MM.1S (cell line): ENCODE measurements at regions not wholly inside any gene's neighbourhood (a gene's known extent, or its start where the extent isn't known, plus 50 kb on each side); places are given as distances from the start of the nearest gene placed in this dataset.
"Not testable (repeated sequence)": the region's sequence is repeated elsewhere in the genome, so short reads cannot be mapped to it uniquely, and the experiment has no call there.

Source experiments
- DNase-seq: peaks from one replicate; pipeline ENCODE4 v3.0.0-alpha.2; 2015
- H2AFZ ChIP-seq: fragments of 300-600 bp; sonication (generic); 2 replicates; pipeline ENCODE4 v1.6.0; 2016; ENCODE audit warnings: antibody characterized with exemption, low read length
- H3F3A ChIP-seq: fragments of 300-600 bp; sonication (generic); 2 replicates; pipeline ENCODE4 v1.6.1; 2016; ENCODE audit warnings: mild to moderate bottlenecking, antibody characterized with exemption, low read length, moderate library complexity, mixed read lengths; ENCODE audit not compliant: insufficient read depth
- H3K27ac ChIP-seq: fragments of 300-600 bp; sonication (generic); 2 replicates; pipeline ENCODE4 v1.5.1; 2016; ENCODE audit warnings: mild to moderate bottlenecking, low read length
- H3K27me3 ChIP-seq: fragments of 300-600 bp; sonication (generic); replicated peaks from 2 replicates; pipeline ENCODE4 v1.6.0; 2016; ENCODE audit warnings: low read length; ENCODE audit not compliant: insufficient read depth
- H3K36me3 ChIP-seq: fragments of 300-600 bp; sonication (generic); replicated peaks from 2 replicates; pipeline ENCODE4 v1.6.1; 2016; ENCODE audit warnings: mild to moderate bottlenecking, low read length, mixed read lengths; ENCODE audit not compliant: insufficient read depth
- H3K4me1 ChIP-seq: fragments of 300-600 bp; sonication (generic); 2 replicates; pipeline ENCODE4 v1.6.1; 2016; ENCODE audit warnings: low read length, mixed read lengths
- H3K4me2 ChIP-seq: fragments of 300-600 bp; sonication (generic); 2 replicates; pipeline ENCODE4 v1.6.0; 2016; ENCODE audit warnings: low read depth, low read length
- H3K4me3 ChIP-seq: fragments of 300-600 bp; sonication (generic); 2 replicates; pipeline ENCODE4 v1.5.1; 2016; ENCODE audit warnings: low read length, mixed read lengths
- H3K79me2 ChIP-seq: fragments of 300-600 bp; sonication (generic); 2 replicates; pipeline ENCODE4 v1.6.1; 2016; ENCODE audit warnings: mixed run types, low read length, mixed read lengths
- H3K9ac ChIP-seq: fragments of 300-600 bp; sonication (generic); 2 replicates; pipeline ENCODE4 v1.6.1; 2016; ENCODE audit warnings: low read length, mixed read lengths
- H3K9me2 ChIP-seq: fragments of 300-600 bp; sonication (generic); replicated peaks from 2 replicates; pipeline ENCODE4 v1.6.1; 2016; ENCODE audit warnings: mild to moderate bottlenecking, low read length, mixed read lengths; ENCODE audit not compliant: insufficient read depth
- H3K9me3 ChIP-seq: fragments of 300-600 bp; sonication (generic); replicated peaks from 2 replicates; pipeline ENCODE4 v1.6.1; 2016; ENCODE audit warnings: mild to moderate bottlenecking, low read length, mixed read lengths; ENCODE audit not compliant: insufficient read depth
- H4K20me1 ChIP-seq: fragments of 300-600 bp; sonication (generic); 2 replicates; pipeline ENCODE4 v1.6.1; 2016; ENCODE audit warnings: mild to moderate bottlenecking, low read length, moderate library complexity, mixed read lengths; ENCODE audit not compliant: insufficient read depth
- CTCF ChIP-seq: fragments of 300-600 bp; sonication (generic); IDR thresholded peaks from 2 replicates; pipeline ENCODE4 v1.5.1; 2016; ENCODE audit warnings: antibody characterized with exemption, low read length, mixed read lengths
- EZH2 ChIP-seq: fragments of 300-600 bp; sonication (generic); optimal IDR thresholded peaks from 2 replicates; pipeline ENCODE3; 2017; ENCODE audit warnings: low read depth, mild to moderate bottlenecking, antibody characterized with exemption, low read length, mixed read lengths
- EZH2phosphoT487 ChIP-seq: fragments of 300-600 bp; sonication (generic); IDR thresholded peaks from 2 replicates; pipeline ENCODE4 v1.6.1; 2018; ENCODE audit warnings: antibody characterized with exemption, low read length

GRCh38 chr7:66523409-66523808 lies 105.3 kb upstream of the KCTD7 start:
- H3K4me3 ChIP-seq = no peak overlapping the region
- H3K36me3 ChIP-seq = no peaks in the 10 kb centered on the region
- H4K20me1 ChIP-seq = no peaks in the 10 kb centered on the region
- TF ChIP-seq EZH2 = no peak
- no peak for TF ChIP-seq EZH2phosphoT487
- no peak for TF ChIP-seq CTCF
- no peaks in the 10 kb centered on the region for H3K27me3 ChIP-seq
- no peaks in the 10 kb centered on the region for H3K79me2 ChIP-seq
- no peaks in the 10 kb centered on the region for H3K9me2 ChIP-seq
- H3K9ac ChIP-seq = no peak overlapping the region
- H3K4me1 ChIP-seq = no peaks in the 10 kb centered on the region
- no peak overlapping the region for H3K4me2 ChIP-seq
- no peak overlapping the region for H2AFZ ChIP-seq
- no peaks in the 10 kb centered on the region for H3F3A ChIP-seq
- DNase-seq = no peak
- H3K27ac ChIP-seq = no peak overlapping the region
- no peaks in the 10 kb centered on the region for H3K9me3 ChIP-seq

GRCh38 chr7:66524738-66525137 lies 103.9 kb upstream of the KCTD7 start:
- no peak for TF ChIP-seq EZH2
- TF ChIP-seq CTCF = no peak
- TF ChIP-seq EZH2phosphoT487 = no peak
- H2AFZ ChIP-seq = no peak overlapping the region
- no peaks in the 10 kb centered on the region for H3K9me3 ChIP-seq
- DNase-seq = no peak
- H3K4me3 ChIP-seq = no peak overlapping the region
- H3K9ac ChIP-seq = no peak overlapping the region
- no peaks in the 10 kb centered on the region for H3K4me1 ChIP-seq
- H3K79me2 ChIP-seq = no peaks in the 10 kb centered on the region
- H3K36me3 ChIP-seq = no peaks in the 10 kb centered on the region
- no peaks in the 10 kb centered on the region for H3F3A ChIP-seq
- no peaks in the 10 kb centered on the region for H3K27me3 ChIP-seq
- H3K27ac ChIP-seq = no peak overlapping the region
- H3K4me2 ChIP-seq = no peak overlapping the region
- no peaks in the 10 kb centered on the region for H4K20me1 ChIP-seq
- no peaks in the 10 kb centered on the region for H3K9me2 ChIP-seq

- not testable (repeated sequence) for H3K79me2 ChIP-seq, H3K9ac ChIP-seq, H3K4me2 ChIP-seq, H3F3A ChIP-seq, DNase-seq, H3K9me3 ChIP-seq, H3K36me3 ChIP-seq, H3K9me2 ChIP-seq, H2AFZ ChIP-seq, H3K4me1 ChIP-seq, H3K4me3 ChIP-seq, H4K20me1 ChIP-seq, H3K27ac ChIP-seq, H3K27me3 ChIP-seq
These were observed 101.9 kb upstream of the KCTD7 start for GRCh38 chr7:66526782-66527181.

- H3K9me3 ChIP-seq = no peaks in the 10 kb centered on the region
- H3K79me2 ChIP-seq = no peaks in the 10 kb centered on the region
- no peaks in the 10 kb centered on the region for H3F3A ChIP-seq
- no peak overlapping the region for H2AFZ ChIP-seq
- H3K4me3 ChIP-seq = no peak overlapping the region
- H3K4me2 ChIP-seq = no peak overlapping the region
- no peaks in the 10 kb centered on the region for H3K9me2 ChIP-seq
- no peaks in the 10 kb centered on the region for H3K27me3 ChIP-seq
- no peak overlapping the region for H3K27ac ChIP-seq
- H4K20me1 ChIP-seq = no peaks in the 10 kb centered on the region
- no peak overlapping the region for H3K9ac ChIP-seq
- H3K4me1 ChIP-seq = no peaks in the 10 kb centered on the region
- no peaks in the 10 kb centered on the region for H3K36me3 ChIP-seq
- TF ChIP-seq EZH2 (no peak), EZH2phosphoT487 (no peak), CTCF (no peak)
- no peak for DNase-seq
These were observed 100.0 kb upstream of the KCTD7 start for GRCh38 chr7:66528652-66529051.
